Panc1 (cell line): ENCODE measurements at regions not wholly inside any gene's neighbourhood (a gene's known extent, or its start where the extent isn't known, plus 50 kb on each side); places are given as distances from the start of the nearest gene placed in this dataset.

ENCODE experiments used
- ATAC-seq: fragments of 200-7000 bp; cut with Tn5 transposase; 2 replicates; pipeline ENCODE4 v1.9.1; 2020; ENCODE audit warnings: mild to moderate bottlenecking, moderate library complexity
- BruUV-seq: library from RNA; stranded (reverse); fragments of 400-500 nt; replicated peaks from 2 replicates; lab custom pipeline; 2021; lab: Mats Ljungman, UMichigan
- CTCF ChIA-PET: fragments of 300-600 bp; sonication (Branson Sonifier 250); formaldehyde crosslinking; loops from one replicate; lab custom pipeline; 2022; ENCODE audit warnings: antibody characterized with exemption; lab: Charles Lee
- POLR2A ChIA-PET: fragments of 300-600 bp; sonication (Branson Sonifier 250); formaldehyde crosslinking; loops from one replicate; lab custom pipeline; 2022; ENCODE audit warnings: antibody characterized with exemption; lab: Charles Lee
- DNase-seq: peaks from one replicate; pipeline ENCODE4 v3.0.0-alpha.2; 2010; ENCODE audit warnings: low read depth, low spot score
- H3K27ac ChIP-seq: 2 replicates; pipeline ENCODE4 v1.5.1; 2011; ENCODE audit warnings: mild to moderate bottlenecking, low read length, inconsistent platforms
- H3K27me3 ChIP-seq: fragments of 200-500 bp; sonication (Bioruptor generic); 2 replicates; pipeline ENCODE4 v1.6.0; 2014; ENCODE audit warnings: low read length, inconsistent platforms; ENCODE audit not compliant: control insufficient read depth, insufficient read depth
- H3K36me3 ChIP-seq: fragments of 200-500 bp; sonication (Bioruptor generic); 2 replicates; pipeline ENCODE4 v1.5.1; 2014; ENCODE audit warnings: inconsistent platforms, mild to moderate bottlenecking, low read length, moderate library complexity; ENCODE audit not compliant: control insufficient read depth, insufficient read depth
- H3K4me1 ChIP-seq: 2 replicates; pipeline ENCODE4 v1.5.1; 2011; ENCODE audit warnings: inconsistent platforms, mild to moderate bottlenecking, low read length, moderate library complexity; ENCODE audit not compliant: control insufficient read depth, insufficient read depth
- H3K4me3 ChIP-seq, 2 experiments: 2 replicates each; pipeline ENCODE4 v1.5.1; 2011 to 2012; ENCODE audit warnings: low read depth in 2 of 2, low read length in 2 of 2, mild to moderate bottlenecking in 2 of 2, inconsistent platforms in 1 of 2, moderate library complexity in 1 of 2
- H3K9me3 ChIP-seq: fragments of 200-500 bp; sonication (Bioruptor generic); 2 replicates; pipeline ENCODE4 v1.5.1; 2014; ENCODE audit warnings: low read depth, mild to moderate bottlenecking, inconsistent platforms, low read length, moderate library complexity; ENCODE audit not compliant: control insufficient read depth, insufficient read depth
- CTCF ChIP-seq: fragments of 450-650 bp; IDR thresholded peaks from 2 replicates; pipeline ENCODE4 v1.5.1; 2017; ENCODE audit warnings: mild to moderate bottlenecking
- POLR2AphosphoS5 ChIP-seq: IDR thresholded peaks from 2 replicates; pipeline ENCODE4 v1.6.1; 2012; ENCODE audit warnings: mild to moderate bottlenecking, low read depth, low read length, moderate library complexity
- REST ChIP-seq, 2 experiments: IDR thresholded peaks; 2 replicates each; pipeline ENCODE4 v1.6.1; 2011 to 2012; ENCODE audit warnings: low read depth in 2 of 2, control low read depth in 1 of 2, low read length in 1 of 2, mild to moderate bottlenecking in 1 of 2, moderate library complexity in 1 of 2; ENCODE audit not compliant: insufficient read depth in 1 of 2
- SIN3A ChIP-seq: IDR thresholded peaks from 2 replicates; pipeline ENCODE4 v1.6.1; 2012; ENCODE audit warnings: low read depth, mild to moderate bottlenecking, low read length, moderate library complexity, borderline replicate concordance; ENCODE audit not compliant: insufficient read depth
- TCF7L2 ChIP-seq: IDR thresholded peaks from 2 replicates; pipeline ENCODE4 v1.6.1; 2011; ENCODE audit warnings: mild to moderate bottlenecking, low read depth, low read length, inconsistent platforms
- in situ Hi-C: cut with HindIII; loops from 2 replicates; pipeline ENCODE4 v1.10.0; 2016; ENCODE audit warnings: low sequenced_read_pairs, low pct_unique_long_range_greater_than_20kb
- intact Hi-C: fragments of 100-400 bp; cut with micrococcal nuclease; formaldehyde crosslinking; loops from one replicate; pipeline ENCODE4 v1.10.0; 2022; ENCODE audit not compliant: unreplicated experiment

GRCh38 chr13:26914624-26915023 lies 154.0 kb upstream of the GPR12 start:
- no peak for TF ChIP-seq TCF7L2
- TF ChIP-seq CTCF: no peak
- TF ChIP-seq SIN3A: no peak
- TF ChIP-seq POLR2AphosphoS5: no peak
- TF ChIP-seq REST (IDR thresholded peaks at IDR 0.05; ENCODE audit: insufficient read depth in 1 of 2, low read depth in 2 of 2, low read length in 1 of 2): no peak
- Histone ChIP-seq H3K4me1 (no peaks in the 10 kb centered on the region), H3K36me3 (no peaks in the 10 kb centered on the region), H3K27me3 (no peaks in the 10 kb centered on the region), H3K4me3 (no peak overlapping the region), H3K9me3 (no peaks in the 10 kb centered on the region), H3K27ac (no peak overlapping the region)
- no peak for ATAC-seq
- no TSS peak for BruUV-seq
- no peak for DNase-seq
- intact Hi-C loops: no loop called here
- in situ Hi-C loops: no loop called here
- ChIA-PET POLR2A (no interaction called here), CTCF (no interaction called here)

GRCh38 chr13:26914148-26914547 lies 153.6 kb upstream of the GPR12 start:
- TF ChIP-seq TCF7L2 (no peak), SIN3A (no peak), POLR2AphosphoS5 (no peak), REST (IDR thresholded peaks at IDR 0.05; ENCODE audit: insufficient read depth in 1 of 2, low read depth in 2 of 2, low read length in 1 of 2) (no peak), CTCF (no peak)
- Histone ChIP-seq H3K4me3 (no peak overlapping the region), H3K4me1 (no peaks in the 10 kb centered on the region), H3K27me3 (no peaks in the 10 kb centered on the region), H3K27ac (no peak overlapping the region), H3K9me3 (no peaks in the 10 kb centered on the region), H3K36me3 (no peaks in the 10 kb centered on the region)
- no TSS peak for BruUV-seq
- DNase-seq (no peak), ATAC-seq (no peak)
- in situ Hi-C loops: no loop called here
- intact Hi-C loops: no loop called here
- POLR2A ChIA-PET: no interaction called here
- CTCF ChIA-PET: no interaction called here
